DND-41 (cell line): ENCODE measurements at regions not wholly inside any gene's neighbourhood (a gene's known extent, or its start where the extent isn't known, plus 50 kb on each side); places are given as distances from the start of the nearest gene placed in this dataset.

Experiments used
- ATAC-seq: fragments of 200-7000 bp; cut with Tn5 transposase; 3 replicates; pipeline ENCODE4 v1.9.1; 2021; ENCODE audit warnings: low read depth; ENCODE audit not compliant: insufficient read depth
- DNase-seq: peaks from one replicate; pipeline ENCODE4 v3.0.0-alpha.2; 2020
- H2AFZ ChIP-seq: 2 replicates; pipeline ENCODE4 v1.6.0; 2012; ENCODE audit warnings: low read depth, low read length
- H3K27ac ChIP-seq: 2 replicates; pipeline ENCODE4 v1.5.1; 2012; ENCODE audit warnings: low read length, inconsistent platforms
- H3K27me3 ChIP-seq: fragments of 200-600 bp; sonication (generic); 2 replicates; pipeline ENCODE4 v1.6.0; 2012; ENCODE audit warnings: low read length, mild to moderate bottlenecking, inconsistent platforms; ENCODE audit not compliant: insufficient read depth, poor library complexity
- H3K36me3 ChIP-seq: 2 replicates; pipeline ENCODE4 v1.5.1; 2012; ENCODE audit warnings: low read length, inconsistent platforms; ENCODE audit not compliant: insufficient read depth
- H3K4me1 ChIP-seq: 2 replicates; pipeline ENCODE4 v1.5.1; 2012; ENCODE audit warnings: mild to moderate bottlenecking, low read length; ENCODE audit not compliant: insufficient read depth
- H3K4me2 ChIP-seq: 2 replicates; pipeline ENCODE4 v1.6.0; 2012; ENCODE audit warnings: mild to moderate bottlenecking, moderate library complexity, low read length, inconsistent platforms; ENCODE audit not compliant: insufficient read depth
- H3K4me3 ChIP-seq, 2 experiments: fragments of 200-600 bp in 1 of 2; shearing (Covaris generic) in 1 of 2; 2 replicates each; pipeline ENCODE4 v1.5.1; 2012 to 2016; ENCODE audit warnings: inconsistent platforms in 2 of 2, low read length in 2 of 2, mild to moderate bottlenecking in 2 of 2, low read depth in 1 of 2, moderate library complexity in 1 of 2
- H3K79me2 ChIP-seq: 2 replicates; pipeline ENCODE4 v1.6.0; 2012; ENCODE audit warnings: low read length, inconsistent platforms; ENCODE audit not compliant: insufficient read depth
- H3K9ac ChIP-seq: 2 replicates; pipeline ENCODE4 v1.6.0; 2012; ENCODE audit warnings: low read depth, mild to moderate bottlenecking, inconsistent platforms, low read length, moderate library complexity
- H3K9me3 ChIP-seq: 2 replicates; pipeline ENCODE4 v1.5.1; 2012; ENCODE audit warnings: low read length, moderate library complexity, mild to moderate bottlenecking, inconsistent platforms; ENCODE audit not compliant: insufficient read depth, severe bottlenecking
- H4K20me1 ChIP-seq: 2 replicates; pipeline ENCODE4 v1.6.0; 2012; ENCODE audit warnings: low read length; ENCODE audit not compliant: insufficient read depth
- EZH2 ChIP-seq: IDR thresholded peaks from 3 replicates; pipeline ENCODE4 v1.6.1; 2012; ENCODE audit warnings: borderline replicate concordance, low read depth, mild to moderate bottlenecking, moderate library complexity, low read length, inconsistent platforms; ENCODE audit not compliant: severe bottlenecking
- TF ChIP-seq, protein P1 (sequence below): IDR thresholded peaks from 2 replicates; pipeline ENCODE4 v1.5.1; 2012; ENCODE audit warnings: borderline replicate concordance, low read length, moderate library complexity, mild to moderate bottlenecking; ENCODE audit not compliant: poor library complexity, severe bottlenecking; ENCODE audit errors: extremely low read depth

DNA sequence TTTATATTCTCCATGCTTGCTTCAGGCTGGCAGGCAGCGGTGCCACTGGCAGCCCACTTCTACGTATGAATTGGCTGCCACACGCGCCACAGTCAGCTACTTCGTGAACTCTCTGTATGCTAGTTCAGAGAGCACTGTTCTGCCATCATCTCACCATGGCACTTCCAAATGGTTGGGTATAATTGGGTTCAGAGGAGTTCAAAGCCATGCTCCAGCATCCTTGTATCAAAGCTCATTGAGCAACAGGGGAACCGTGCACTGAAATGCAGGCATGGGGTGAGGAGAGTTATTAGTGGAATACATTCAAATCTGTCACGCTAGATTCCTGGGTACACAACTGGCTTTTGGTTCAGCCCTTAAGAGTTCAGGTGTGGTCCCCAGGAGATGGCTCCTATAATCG lies 519.9 kb upstream of the NOX3 start:
- Histone ChIP-seq H3K27me3 (no peaks in the 10 kb centered on the region), H3K4me2 (no peak overlapping the region), H3K36me3 (no peaks in the 10 kb centered on the region), H3K4me3 (no peak overlapping the region), H4K20me1 (no peaks in the 10 kb centered on the region), H3K9ac (no peak overlapping the region), H3K79me2 (no peaks in the 10 kb centered on the region), H3K9me3 (no peaks in the 10 kb centered on the region), H3K4me1 (no peaks in the 10 kb centered on the region), H2AFZ (no peak overlapping the region), H3K27ac (no peak overlapping the region)
- ATAC-seq (no peak), DNase-seq (no peak)
- TF ChIP-seq, protein P1, sequence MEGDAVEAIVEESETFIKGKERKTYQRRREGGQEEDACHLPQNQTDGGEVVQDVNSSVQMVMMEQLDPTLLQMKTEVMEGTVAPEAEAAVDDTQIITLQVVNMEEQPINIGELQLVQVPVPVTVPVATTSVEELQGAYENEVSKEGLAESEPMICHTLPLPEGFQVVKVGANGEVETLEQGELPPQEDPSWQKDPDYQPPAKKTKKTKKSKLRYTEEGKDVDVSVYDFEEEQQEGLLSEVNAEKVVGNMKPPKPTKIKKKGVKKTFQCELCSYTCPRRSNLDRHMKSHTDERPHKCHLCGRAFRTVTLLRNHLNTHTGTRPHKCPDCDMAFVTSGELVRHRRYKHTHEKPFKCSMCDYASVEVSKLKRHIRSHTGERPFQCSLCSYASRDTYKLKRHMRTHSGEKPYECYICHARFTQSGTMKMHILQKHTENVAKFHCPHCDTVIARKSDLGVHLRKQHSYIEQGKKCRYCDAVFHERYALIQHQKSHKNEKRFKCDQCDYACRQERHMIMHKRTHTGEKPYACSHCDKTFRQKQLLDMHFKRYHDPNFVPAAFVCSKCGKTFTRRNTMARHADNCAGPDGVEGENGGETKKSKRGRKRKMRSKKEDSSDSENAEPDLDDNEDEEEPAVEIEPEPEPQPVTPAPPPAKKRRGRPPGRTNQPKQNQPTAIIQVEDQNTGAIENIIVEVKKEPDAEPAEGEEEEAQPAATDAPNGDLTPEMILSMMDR: no peak
- no peak for TF ChIP-seq EZH2

DNA sequence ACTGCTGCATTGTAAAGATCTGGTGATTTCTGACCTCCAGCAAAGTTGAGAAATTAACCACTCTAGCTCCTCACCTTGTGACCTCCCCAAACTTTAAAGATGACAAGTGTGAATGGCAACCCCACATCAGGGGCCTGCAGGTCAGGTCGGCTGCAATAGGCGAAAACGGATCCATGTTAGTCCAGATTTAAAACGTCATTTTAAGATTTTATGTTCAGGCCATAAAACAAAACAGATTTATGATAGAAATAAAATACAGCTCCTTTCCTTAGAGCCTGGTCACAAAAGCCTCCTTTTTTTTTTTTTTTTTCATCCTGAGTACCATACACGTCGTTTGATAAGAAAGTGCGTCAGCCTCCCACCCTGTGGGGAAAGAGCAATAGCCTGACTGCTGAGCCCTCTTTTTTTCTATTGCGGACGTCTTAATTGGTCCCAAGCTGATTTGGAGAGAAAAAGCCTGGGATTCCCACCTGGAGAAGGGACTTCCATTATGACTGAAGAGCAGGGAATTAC lies 519.2 kb upstream of the NOX3 start:
- TF ChIP-seq, protein P1: no peak
- no peak for TF ChIP-seq EZH2
- Histone ChIP-seq H3K9me3 (no peaks in the 10 kb centered on the region), H3K4me1 (no peaks in the 10 kb centered on the region), H4K20me1 (no peaks in the 10 kb centered on the region), H3K27ac (no peak overlapping the region), H3K27me3 (no peaks in the 10 kb centered on the region), H3K4me2 (no peak overlapping the region), H3K79me2 (no peaks in the 10 kb centered on the region), H2AFZ (no peak overlapping the region), H3K36me3 (no peaks in the 10 kb centered on the region), H3K9ac (no peak overlapping the region), H3K4me3 (no peak overlapping the region)
- no peak for ATAC-seq
- DNase-seq: no peak

DNA sequence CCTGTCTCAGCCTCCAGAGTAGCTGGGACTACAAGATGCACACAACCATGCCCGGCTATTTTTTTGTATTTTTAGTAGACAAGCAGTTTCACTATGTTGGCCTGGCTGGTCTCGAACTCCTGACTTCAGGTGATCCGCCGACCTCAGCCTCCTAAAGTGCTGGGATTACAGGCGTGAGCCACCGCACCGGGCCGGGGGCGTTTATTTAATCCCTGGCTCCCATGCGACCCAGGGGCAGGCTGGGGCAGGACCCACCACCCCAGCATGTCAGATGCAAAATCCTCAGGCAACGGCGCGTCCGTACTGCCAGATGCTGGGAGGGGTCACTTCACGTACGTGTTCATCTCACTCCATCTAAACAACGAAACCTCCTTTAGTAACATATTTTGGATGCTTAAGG lies 518.7 kb upstream of the NOX3 start:
- no peak for DNase-seq

More for the DNA sequence above, 518.7 kb upstream of the NOX3 start:
- H3K4me2 ChIP-seq: no peak overlapping the region
- no peaks in the 10 kb centered on the region for H3K79me2 ChIP-seq
- no peaks in the 10 kb centered on the region for H3K36me3 ChIP-seq
- no peak overlapping the region for H3K9ac ChIP-seq
- no peak for ATAC-seq
- TF ChIP-seq, protein P1: no peak
- TF ChIP-seq EZH2: no peak
- no peak overlapping the region for H3K27ac ChIP-seq
- H3K27me3 ChIP-seq: no peaks in the 10 kb centered on the region
- no peaks in the 10 kb centered on the region for H3K4me1 ChIP-seq
- no peak overlapping the region for H2AFZ ChIP-seq
- no peak overlapping the region for H3K4me3 ChIP-seq
- no peaks in the 10 kb centered on the region for H3K9me3 ChIP-seq
- no peaks in the 10 kb centered on the region for H4K20me1 ChIP-seq
